CD14-positive monocyte (primary cell): ENCODE measurements at regions not wholly inside any gene's neighbourhood (a gene's known extent, or its start where the extent isn't known, plus 50 kb on each side); places are given as distances from the start of the nearest gene placed in this dataset.

Experiments
- DNase-seq, 3 donors: peaks; one replicate each; pipeline ENCODE4 v3.0.0-alpha.2; 2011 to 2022
- H2AFZ ChIP-seq: 2 replicates; pipeline ENCODE4 v1.6.0; 2012; ENCODE audit warnings: mild to moderate bottlenecking, low read depth, low read length, inconsistent platforms; ENCODE audit not compliant: insufficient read depth, poor library complexity, severe bottlenecking
- H3K27ac ChIP-seq, 2 donors: 1 replicate in 1 of 2; 2 replicates in 1 of 2; pipeline ENCODE4 v1.5.1; 2012 to 2013; ENCODE audit warnings: low read length in 2 of 2, control low read depth in 1 of 2, inconsistent platforms in 1 of 2, low read depth in 1 of 2, mild to moderate bottlenecking in 1 of 2
- H3K27me3 ChIP-seq, 2 donors: one replicate each; pipeline versions ENCODE4 v1.6.0 to v1.6.1; 2011 to 2013; ENCODE audit warnings: low read length in 2 of 2; ENCODE audit not compliant: control insufficient read depth in 2 of 2, insufficient read depth in 2 of 2
- H3K36me3 ChIP-seq, 2 donors: replicated peaks in 1 of 2; 1 replicate in 1 of 2; 2 replicates in 1 of 2; pipeline versions ENCODE4 v1.5.1 to v1.6.1; 2012 to 2013; ENCODE audit warnings: low read length in 2 of 2, control low read depth in 1 of 2, inconsistent platforms in 1 of 2, mild to moderate bottlenecking in 1 of 2; ENCODE audit not compliant: insufficient read depth in 2 of 2, control insufficient read depth in 1 of 2
- H3K4me1 ChIP-seq, 2 donors: 1 replicate in 1 of 2; 2 replicates in 1 of 2; pipeline versions ENCODE4 v1.5.1 to v1.6.1; 2012 to 2013; ENCODE audit warnings: low read length in 2 of 2, control low read depth in 1 of 2, inconsistent platforms in 1 of 2, mild to moderate bottlenecking in 1 of 2, moderate library complexity in 1 of 2; ENCODE audit not compliant: insufficient read depth in 2 of 2, control insufficient read depth in 1 of 2
- H3K4me2 ChIP-seq: replicated peaks from 2 replicates; pipeline ENCODE3; 2012; ENCODE audit warnings: low read length, moderate library complexity, mild to moderate bottlenecking; ENCODE audit not compliant: poor library complexity, severe bottlenecking; ENCODE audit errors: extremely low read depth
- H3K4me3 ChIP-seq, 3 experiments: fragments of 200-600 bp in 1 of 3; sonication (generic) in 1 of 3; replicated peaks in 1 of 3; 1 replicate in 2 of 3; 2 replicates in 1 of 3; pipeline ENCODE4 v1.5.1; 2011 to 2013; ENCODE audit warnings: low read length in 3 of 3, mild to moderate bottlenecking in 3 of 3, control low read depth in 2 of 3, low read depth in 2 of 3, inconsistent platforms in 1 of 3, moderate library complexity in 1 of 3
- H3K79me2 ChIP-seq: 2 replicates; pipeline ENCODE4 v1.6.0; 2012; ENCODE audit warnings: mild to moderate bottlenecking, control low read depth, inconsistent platforms, low read length, moderate library complexity; ENCODE audit not compliant: insufficient read depth
- H3K9ac ChIP-seq: 2 replicates; pipeline ENCODE4 v1.6.0; 2017; ENCODE audit warnings: low read length, mild to moderate bottlenecking; ENCODE audit not compliant: insufficient read depth, poor library complexity, severe bottlenecking
- H3K9me3 ChIP-seq, 2 donors: replicated peaks in 1 of 2; 1 replicate in 1 of 2; 2 replicates in 1 of 2; pipeline versions ENCODE4 v1.5.1 to v1.6.1; 2012 to 2013; ENCODE audit warnings: low read length in 2 of 2, control low read depth in 1 of 2; ENCODE audit not compliant: control insufficient read depth in 1 of 2, insufficient read depth in 1 of 2
- H4K20me1 ChIP-seq: 2 replicates; pipeline ENCODE4 v1.6.0; 2012; ENCODE audit warnings: mild to moderate bottlenecking, low read length, control low read depth, moderate library complexity; ENCODE audit not compliant: insufficient read depth
- H3K27ac Mint-ChIP-seq, 7 donors: one replicate each; pipeline ENCODE4 v1.8.0; 2020; ENCODE audit warnings: mild to moderate bottlenecking in 7 of 7, mixed read lengths in 7 of 7, moderate library complexity in 6 of 7, inconsistent platforms in 2 of 7
- H3K27me3 Mint-ChIP-seq, 3 donors: one replicate each; pipeline ENCODE4 v1.8.0; 2021 to 2022; ENCODE audit warnings: low read depth in 3 of 3, mild to moderate bottlenecking in 3 of 3, mixed read lengths in 3 of 3, moderate library complexity in 3 of 3, inconsistent platforms in 1 of 3
- H3K36me3 Mint-ChIP-seq, 2 donors: one replicate each; pipeline ENCODE4 v1.8.0; 2020; ENCODE audit warnings: mixed read lengths in 2 of 2, inconsistent platforms in 1 of 2, mild to moderate bottlenecking in 1 of 2
- H3K4me1 Mint-ChIP-seq: one replicate; pipeline ENCODE4 v1.8.0; 2020; ENCODE audit warnings: mild to moderate bottlenecking, mixed read lengths
- H3K4me3 Mint-ChIP-seq, 2 donors: one replicate each; pipeline ENCODE4 v1.8.0; 2020; ENCODE audit warnings: mild to moderate bottlenecking in 2 of 2, mixed read lengths in 2 of 2, moderate library complexity in 1 of 2
- H3K9me3 Mint-ChIP-seq, 7 donors: one replicate each; pipeline ENCODE4 v1.8.0; 2020 to 2022; ENCODE audit warnings: mixed read lengths in 7 of 7, mild to moderate bottlenecking in 6 of 7, moderate library complexity in 6 of 7, inconsistent platforms in 2 of 7
- CTCF ChIP-seq: fragments of 200-600 bp; IDR thresholded peaks from one replicate; pipeline ENCODE4 v1.8.0; 2022; ENCODE audit warnings: antibody characterized with exemption, mild to moderate bottlenecking
- WGBS: methylation state at CpG from one replicate; pipeline ENCODE4 v1.1.5; 2013; ENCODE audit warnings: missing lambda C conversion rate; ENCODE audit not compliant: insufficient coverage; 5-methylcytosine and 5-hydroxymethylcytosine counted together
- intact Hi-C, 2 donors: fragments of 100-400 bp; cut with micrococcal nuclease; formaldehyde crosslinking; loops; one replicate each; pipeline versions ENCODE4 v1.15.0 to v1.15.1; 2023

- no peak overlapping the region for H3K4me3 Mint-ChIP-seq
- H2AFZ ChIP-seq: peak overlapping the region; percentile 58
- H3K27me3 Mint-ChIP-seq: peaks cover 0 to 4% (median 2%) of the 10 kb centered on the region in 3 donors
- peaks cover 32 to 36% of the 10 kb centered on the region in 2 donors for H3K4me1 ChIP-seq
- no peaks in the 10 kb centered on the region for H3K79me2 ChIP-seq
- H3K4me1 Mint-ChIP-seq: peaks cover 10% of the 10 kb centered on the region
- H3K9me3 Mint-ChIP-seq: peaks cover 0 to 2% (median 0%) of the 10 kb centered on the region in 7 donors
- no peaks in the 10 kb centered on the region for H3K36me3 ChIP-seq
- H3K4me3 ChIP-seq: peak overlapping the region; percentile 62 to 79 (median 65)
- H3K27me3 ChIP-seq: peaks cover 0 to 3% of the 10 kb centered on the region in 2 donors
- DNase-seq: peak; percentile 92 to 99 (median 93)
- intact Hi-C loops: no loop called here
- peak overlapping the region; percentile 90 to 92 for H3K27ac ChIP-seq
- H3K27ac Mint-ChIP-seq: no peak overlapping the region
- WGBS: 0% methylated on average over 18 of the region's 22 CpGs
- H3K9me3 ChIP-seq: no peaks in the 10 kb centered on the region
- no peaks in the 10 kb centered on the region for H4K20me1 ChIP-seq
- H3K9ac ChIP-seq: peak overlapping the region; percentile 69
- peaks cover 0 to 3% of the 10 kb centered on the region in 2 donors for H3K36me3 Mint-ChIP-seq
- H3K4me2 ChIP-seq: peak overlapping the region; percentile 77
- TF ChIP-seq CTCF: no peak
Observed at GRCh38 chr6:26216359-26216885, 129.2 kb downstream of the HFE start.

GRCh38 chr6:26216886-26217713, 129.9 kb downstream of the HFE start:
- H3K27me3 ChIP-seq: peaks cover 0 to 3% of the 10 kb centered on the region in 2 donors
- peak overlapping the region; percentile 69 for H3K9ac ChIP-seq
- peak; percentile 85 to 88 (median 88) for DNase-seq
- no peaks in the 10 kb centered on the region for H3K36me3 ChIP-seq
- under 1% methylated on average over 36 of the region's 44 CpGs for WGBS
- Mint-ChIP-seq H3K36me3 (peaks cover 0 to 3% of the 10 kb centered on the region in 2 donors), H3K27me3 (peaks cover 0 to 4% (median 2%) of the 10 kb centered on the region in 3 donors), H3K9me3 (peaks cover 0 to 2% (median 0%) of the 10 kb centered on the region in 7 donors), H3K4me1 (peaks cover 8% of the 10 kb centered on the region), H3K4me3 (no peak overlapping the region), H3K27ac (no peak overlapping the region)
- no peaks in the 10 kb centered on the region for H3K9me3 ChIP-seq
- no peaks in the 10 kb centered on the region for H3K79me2 ChIP-seq
- no peaks in the 10 kb centered on the region for H4K20me1 ChIP-seq
- peak overlapping the region; percentile 70 for H2AFZ ChIP-seq
- H3K4me1 ChIP-seq: peaks cover 32 to 36% of the 10 kb centered on the region in 2 donors
- intact Hi-C loops: no loop called here
- H3K4me3 ChIP-seq: peak overlapping the region; percentile 62 to 79 (median 65)
- peak overlapping the region; percentile 90 to 92 for H3K27ac ChIP-seq
- peak overlapping the region; percentile 77 for H3K4me2 ChIP-seq
- TF ChIP-seq CTCF: peak; percentile 73
